Colon (tissue), 2 donors: ENCODE measurements at regions not wholly inside any gene's neighbourhood (a gene's known extent, or its start where the extent isn't known, plus 50 kb on each side); places are given as distances from the start of the nearest gene placed in this dataset.

ENCODE experiments used
- FAIRE-seq: peaks from 2 replicates; lab custom pipeline; 2012; peaks lifted over from hg19 to GRCh38; lab: Jason Lieb, UNC
- donor health status: control.
- donor health status: control.

DNA sequence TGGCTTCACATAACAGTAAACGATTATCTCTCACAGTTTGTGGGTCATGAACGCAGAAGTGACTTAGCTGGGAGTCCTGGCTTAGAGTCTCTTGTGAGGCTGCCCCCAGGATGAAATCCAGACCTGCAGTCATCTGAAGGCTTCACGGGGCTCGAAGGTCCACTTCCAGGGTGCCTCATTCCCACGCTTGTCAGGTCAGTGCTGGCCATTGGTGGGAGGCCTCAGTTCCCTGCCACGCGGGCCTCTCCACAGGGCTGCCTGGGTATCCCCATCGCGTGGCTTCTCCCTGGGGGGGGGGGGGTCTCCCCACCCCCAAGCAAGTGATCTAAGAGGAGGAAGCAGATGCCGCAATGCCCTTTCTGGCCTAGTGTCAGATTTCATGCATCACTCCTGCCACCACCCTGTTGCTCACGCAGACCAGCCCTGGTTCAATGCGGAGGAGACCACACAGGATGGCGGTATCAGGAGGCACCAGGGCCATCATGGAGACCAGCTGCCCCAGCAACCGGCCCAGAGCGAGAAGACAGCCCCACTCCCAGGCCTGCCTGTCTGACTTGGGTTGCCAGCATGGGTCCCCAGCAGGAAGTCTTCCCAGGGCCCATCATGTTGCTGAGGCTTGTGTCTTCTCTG, 77.3 kb upstream of the CDH5 start:
- FAIRE-seq, result no peak

DNA sequence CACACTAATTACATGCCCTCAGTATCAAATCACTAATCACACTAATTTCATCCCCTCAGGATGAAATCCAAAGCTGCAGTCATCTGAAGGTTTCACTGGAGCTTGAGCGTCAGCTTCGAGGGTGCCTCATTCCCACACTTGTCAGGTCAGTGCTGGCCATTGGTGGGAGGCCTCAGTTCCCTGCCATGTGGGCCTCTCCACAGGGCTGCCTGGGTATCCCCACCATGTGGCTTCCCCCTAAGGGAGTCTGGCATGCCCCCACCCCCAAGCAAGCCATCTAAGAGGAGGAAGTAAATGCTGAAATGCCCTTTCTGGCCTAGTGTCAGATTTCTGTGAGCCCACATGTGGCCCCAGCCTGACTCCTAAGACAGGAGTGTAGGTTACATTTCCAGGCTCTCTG, 78.6 kb upstream of the CDH5 start:
- no peak for FAIRE-seq

DNA sequence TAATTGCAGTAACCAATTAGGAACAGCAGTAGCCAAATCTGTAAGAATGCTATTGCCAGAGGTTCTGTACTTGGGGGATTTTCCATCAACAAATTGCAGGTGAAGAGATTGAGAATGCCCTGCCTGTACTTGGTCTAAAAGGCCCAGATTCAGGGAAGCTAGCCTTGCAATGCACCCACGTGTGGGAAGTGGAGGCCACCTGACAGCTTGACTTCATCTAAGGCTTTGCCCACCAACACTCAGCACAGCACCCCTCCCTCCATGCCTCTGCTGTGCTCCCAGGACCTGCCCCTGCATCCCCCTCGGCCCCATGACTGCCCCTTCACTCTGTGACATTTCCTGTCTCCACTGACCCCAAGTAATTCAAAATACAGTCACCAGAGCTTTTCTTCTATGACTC, 79.1 kb upstream of the CDH5 start:
- FAIRE-seq, result no peak

GRCh38 chr16:66286527-66286926, 80.0 kb upstream of the CDH5 start:
- no peak for FAIRE-seq

GRCh38 chr16:66278604-66279262, 87.8 kb upstream of the CDH5 start:
- no peak for FAIRE-seq

DNA sequence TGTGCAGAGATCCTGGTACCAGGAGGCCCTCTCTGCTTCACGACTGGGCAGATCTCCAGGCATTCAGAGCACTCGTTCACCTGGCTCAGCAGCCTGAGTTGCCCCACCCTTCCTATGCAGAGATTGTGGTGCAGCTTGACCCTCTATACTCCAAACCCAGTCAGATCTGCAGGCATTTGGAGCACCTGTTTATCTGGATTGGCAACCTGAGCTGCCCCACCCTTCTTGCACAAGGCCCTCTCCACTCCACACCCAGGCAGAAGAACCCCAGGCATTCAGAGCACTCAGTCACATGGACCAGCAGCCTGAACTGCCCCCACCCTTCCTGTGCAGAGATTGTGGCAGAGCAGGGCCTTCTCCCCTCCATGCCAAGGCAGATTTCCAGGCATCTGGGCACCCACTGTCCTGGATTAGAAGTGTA, 88.4 kb upstream of the CDH5 start:
- FAIRE-seq, result no peak

- FAIRE-seq, result no peak
Measured at GRCh38 chr16:66277311-66278070, 89.0 kb upstream of the CDH5 start.

GRCh38 chr16:66275775-66276428, 90.6 kb upstream of the CDH5 start:
- no peak for FAIRE-seq

DNA sequence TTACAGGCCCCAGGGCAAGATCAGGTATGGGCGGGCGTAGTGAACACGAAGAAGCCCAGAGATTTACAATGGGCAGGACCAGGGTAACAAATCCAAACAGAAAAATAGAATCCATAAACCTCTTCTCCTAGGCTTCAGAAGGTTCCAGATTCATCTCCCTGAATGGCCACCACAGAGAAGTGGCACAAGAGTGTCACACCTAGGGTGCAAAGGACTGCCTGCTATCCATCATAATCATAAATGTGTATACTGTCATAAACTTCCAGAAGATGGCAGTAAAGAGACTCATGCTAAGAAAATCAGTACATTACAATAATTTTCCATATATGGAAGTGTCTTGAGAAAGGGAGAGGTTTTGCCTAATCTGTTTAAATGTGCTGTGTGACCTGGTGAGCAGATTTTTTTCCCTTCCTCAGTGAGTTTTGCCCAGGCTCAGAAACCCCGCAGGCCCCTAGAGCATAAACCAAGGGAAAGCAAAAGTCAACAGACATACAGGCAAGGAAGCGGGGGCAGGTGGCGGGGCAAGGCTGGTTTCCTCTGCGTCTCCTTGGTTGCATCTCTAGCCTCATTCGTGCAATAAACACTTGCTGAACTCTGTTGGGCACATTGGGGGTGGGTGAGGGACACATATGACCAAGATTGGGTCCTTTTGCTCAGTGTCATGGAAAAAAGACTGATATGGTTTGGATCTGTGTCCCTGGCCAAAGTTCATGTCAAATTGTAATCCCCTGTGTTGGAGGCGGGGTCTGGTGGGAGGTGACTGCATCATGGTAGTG, 92.0 kb upstream of the CDH5 start:
- no peak for FAIRE-seq

DNA sequence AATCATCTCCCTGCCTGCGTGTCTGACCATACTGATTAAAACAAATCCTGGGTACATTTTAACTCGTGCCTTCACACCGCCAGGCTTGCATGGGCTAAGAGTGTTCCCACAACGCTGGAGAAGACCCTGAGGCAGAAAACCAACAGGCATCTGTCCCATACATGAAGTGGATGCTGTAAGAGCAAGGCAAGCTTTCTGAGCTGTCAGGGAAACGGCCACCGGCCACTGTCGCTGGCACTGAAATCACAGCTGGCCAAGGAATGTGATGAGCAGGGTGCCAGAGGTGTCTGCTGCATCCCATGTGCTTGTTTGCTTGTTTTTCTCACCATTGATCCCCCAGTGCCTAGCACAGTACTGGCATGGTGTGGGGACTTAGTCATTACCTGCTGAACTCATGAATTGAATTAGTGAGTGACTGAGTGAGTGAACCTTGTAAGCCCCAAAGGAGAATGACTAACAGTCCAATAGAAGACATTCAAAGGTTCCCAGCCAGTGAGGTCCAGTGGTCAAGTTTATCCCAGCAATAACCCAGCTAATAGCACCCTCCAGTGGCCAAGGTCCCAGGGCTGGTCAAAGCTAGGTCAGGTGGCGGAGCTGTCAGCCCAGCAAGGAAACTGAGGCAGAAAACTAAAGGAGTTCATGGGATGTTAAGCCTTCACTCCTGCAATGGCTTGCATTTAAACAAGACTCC, 92.7 kb upstream of the CDH5 start:
- no peak for FAIRE-seq

DNA sequence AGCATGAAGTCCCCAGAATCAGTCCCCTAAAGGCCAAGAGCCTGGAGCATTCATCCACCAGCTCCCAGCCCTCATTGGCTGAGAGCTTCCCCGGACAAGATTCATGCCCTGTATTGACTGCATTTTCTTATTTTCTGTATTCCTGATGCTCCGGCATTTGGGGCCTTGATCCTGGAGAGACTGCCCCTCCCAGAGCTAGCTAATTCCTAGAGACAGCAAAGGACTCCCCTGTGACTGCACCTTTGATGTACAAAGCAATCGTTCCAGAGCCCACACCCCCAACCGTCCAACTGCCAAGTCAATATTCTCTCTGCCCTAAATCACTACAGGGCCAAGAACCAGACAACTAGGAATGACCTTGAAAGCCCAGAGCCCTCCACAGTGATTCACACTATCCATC, 93.4 kb upstream of the CDH5 start:
- FAIRE-seq, result no peak

GRCh38 chr16:66272461-66272860, 94.0 kb upstream of the CDH5 start:
- FAIRE-seq, result no peak

DNA sequence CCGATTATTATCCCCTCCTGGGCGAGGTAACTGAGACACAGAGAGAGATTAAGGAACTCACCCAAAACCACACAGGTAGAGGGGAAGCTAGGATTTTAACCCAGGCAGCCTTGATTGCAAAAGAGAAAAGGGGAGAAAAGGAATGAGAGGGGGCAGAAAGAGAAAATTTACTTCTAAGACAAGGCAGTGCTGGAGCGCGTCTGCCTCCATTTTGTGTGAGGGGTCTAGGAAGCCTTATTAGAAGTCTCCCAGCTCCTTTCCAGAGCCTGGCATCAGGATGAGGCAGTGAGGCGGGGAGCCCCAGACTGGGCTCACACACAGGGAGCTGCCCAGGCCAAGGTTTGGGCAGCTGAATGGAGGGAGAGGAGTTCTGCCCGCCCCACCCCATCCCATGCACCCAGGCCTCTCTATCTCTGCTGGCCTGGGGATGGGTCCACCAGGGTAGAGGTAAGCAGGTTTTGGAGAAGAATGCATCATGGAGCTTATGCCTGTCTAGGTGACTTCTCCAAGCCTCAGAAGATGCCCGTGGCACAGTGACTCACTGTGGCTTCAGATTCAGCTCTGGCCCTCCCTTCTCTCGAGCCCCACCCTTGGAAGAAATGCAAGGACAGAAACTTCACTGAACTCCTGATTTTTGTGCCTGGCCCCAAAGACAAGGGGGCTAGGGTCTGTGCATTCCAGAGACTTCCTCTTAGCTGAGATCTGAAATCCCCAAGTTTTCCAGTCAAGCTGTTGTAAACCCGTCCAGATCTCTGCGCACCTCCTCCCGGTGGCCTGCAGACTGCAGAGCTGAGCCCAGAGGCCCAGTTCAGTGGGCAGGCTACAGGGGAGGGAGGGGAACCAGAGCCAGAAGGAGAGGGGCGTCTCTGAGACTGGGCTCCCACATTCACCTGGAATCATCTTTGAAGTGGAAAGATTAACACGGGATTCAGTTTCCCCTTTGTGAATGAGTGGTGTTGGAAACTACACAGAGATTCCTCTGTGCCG, 95.1 kb upstream of the CDH5 start:
- FAIRE-seq, result no peak

GRCh38 chr16:66270333-66270927, 96.1 kb upstream of the CDH5 start:
- no peak for FAIRE-seq

DNA sequence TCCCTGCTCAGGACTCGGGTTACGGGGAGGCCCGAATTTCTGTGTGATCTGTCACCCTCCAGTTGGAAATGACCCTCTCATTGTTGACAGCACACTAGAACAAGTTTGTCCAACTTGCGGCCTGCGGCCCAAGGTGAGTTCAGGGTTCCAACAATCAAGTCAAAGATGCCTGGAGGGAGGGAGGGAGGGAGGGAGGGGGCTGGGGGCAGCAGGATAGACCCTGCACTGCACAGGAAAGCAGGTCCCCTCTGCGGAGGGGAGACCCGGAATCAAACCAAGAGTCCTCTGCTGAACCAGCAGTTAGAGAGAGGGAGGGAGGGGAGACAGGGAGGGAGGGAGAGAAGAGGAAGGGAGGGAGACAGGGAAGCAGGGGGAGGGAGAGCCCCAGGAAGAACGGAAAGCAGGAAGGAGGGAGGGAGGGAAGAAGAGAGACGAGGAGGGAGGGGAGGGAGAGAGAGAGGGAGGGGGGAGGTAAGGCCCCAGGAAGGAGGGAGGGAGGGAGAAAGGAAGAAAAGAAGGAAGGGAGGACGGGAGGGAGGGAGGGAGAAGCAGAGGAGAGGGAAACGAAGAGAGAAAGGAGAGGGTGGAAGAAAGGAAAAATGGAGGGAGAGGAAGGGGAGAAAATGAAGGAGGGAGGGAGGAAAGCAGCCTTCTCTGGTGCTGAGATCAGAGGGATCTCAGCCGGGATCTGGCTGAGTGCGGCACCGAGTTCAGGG, 96.7 kb upstream of the CDH5 start:
- FAIRE-seq, result no peak

- no peak for FAIRE-seq
Measured at GRCh38 chr16:66267292-66268014, 99.0 kb upstream of the CDH5 start.

DNA sequence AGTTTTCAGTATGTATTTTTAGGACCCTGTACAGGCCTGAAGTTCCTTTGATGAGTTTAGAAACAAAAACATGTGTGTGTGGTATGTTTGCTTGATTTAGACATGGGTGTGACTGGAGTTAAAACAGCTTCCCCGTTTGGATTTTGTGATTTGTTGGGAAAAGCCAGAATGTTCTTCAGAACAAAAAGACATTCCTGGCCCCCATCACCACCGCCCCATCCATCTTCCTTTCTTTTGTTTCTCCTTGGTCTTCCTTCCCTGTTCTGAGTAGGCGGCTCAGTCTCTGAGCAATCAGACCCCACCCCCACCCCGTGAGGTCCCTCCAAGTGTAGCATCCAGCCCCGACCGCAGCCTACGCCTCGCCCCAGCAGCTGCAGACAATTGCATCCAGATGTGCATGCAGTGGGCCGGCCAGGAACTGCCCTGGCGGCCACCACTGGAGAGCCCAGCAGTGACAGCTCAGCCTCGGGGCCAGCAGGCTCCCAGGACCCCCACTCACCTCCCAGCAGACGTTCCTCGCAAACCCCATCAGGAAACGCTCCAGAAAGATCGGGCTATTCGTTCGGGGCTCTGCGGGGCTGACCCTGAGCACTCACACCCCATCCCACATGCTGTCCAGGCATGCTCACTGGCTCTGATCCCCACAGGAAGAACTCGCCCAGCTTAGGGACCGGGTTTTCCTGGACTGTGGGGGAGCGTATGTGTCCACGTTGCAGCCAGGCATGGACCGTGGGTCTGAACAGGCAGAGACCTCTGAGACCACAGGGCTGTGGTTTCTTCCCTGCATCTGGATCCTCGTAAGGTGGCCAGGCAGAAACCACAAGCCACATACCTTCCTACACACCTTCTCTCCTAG, 99.8 kb upstream of the CDH5 start:
- no peak for FAIRE-seq
